Neuronal stem cell (in vitro differentiated cells): ENCODE measurements at regions not wholly inside any gene's neighbourhood (a gene's known extent, or its start where the extent isn't known, plus 50 kb on each side); places are given as distances from the start of the nearest gene placed in this dataset.

Experiments used
- DNase-seq: peaks from one replicate; pipeline ENCODE4 v3.0.0-alpha.2; 2013; ENCODE audit warnings: low spot score
- H2AFZ ChIP-seq: one replicate; pipeline ENCODE4 v1.6.1; 2013; ENCODE audit warnings: mild to moderate bottlenecking, low read length, inconsistent platforms
- H2AK5ac ChIP-seq: 2 replicates; pipeline ENCODE4 v1.6.1; 2013; ENCODE audit warnings: low read depth, mild to moderate bottlenecking, inconsistent platforms, low read length, moderate library complexity, mixed read lengths
- H2BK120ac ChIP-seq: 2 replicates; pipeline ENCODE4 v1.6.1; 2013; ENCODE audit warnings: low read depth, mild to moderate bottlenecking, inconsistent platforms, low read length, moderate library complexity, mixed read lengths
- H2BK12ac ChIP-seq: one replicate; pipeline ENCODE4 v1.6.1; 2013; ENCODE audit warnings: low read length, inconsistent platforms
- H2BK15ac ChIP-seq: 2 replicates; pipeline ENCODE4 v1.6.1; 2013; ENCODE audit warnings: mild to moderate bottlenecking, low read length, inconsistent platforms, mixed read lengths
- H2BK5ac ChIP-seq: one replicate; pipeline ENCODE4 v1.6.1; 2013; ENCODE audit warnings: inconsistent platforms, mild to moderate bottlenecking, low read length, moderate library complexity
- H3K14ac ChIP-seq: one replicate; pipeline ENCODE4 v1.6.1; 2013; ENCODE audit warnings: low read length, inconsistent platforms
- H3K18ac ChIP-seq: 2 replicates; pipeline ENCODE4 v1.6.1; 2013; ENCODE audit warnings: low read length, inconsistent platforms
- H3K23ac ChIP-seq: 2 replicates; pipeline ENCODE4 v1.6.1; 2013; ENCODE audit warnings: low read depth, mild to moderate bottlenecking, mixed read lengths, low read length, inconsistent platforms; ENCODE audit not compliant: poor library complexity
- H3K27ac ChIP-seq: replicated peaks from 3 replicates; pipeline ENCODE4 v1.5.1; 2013; ENCODE audit warnings: low read length, inconsistent platforms
- H3K27me3 ChIP-seq, 3 experiments: 2 replicates each; pipeline ENCODE4 v1.6.1; 2013; ENCODE audit warnings: low read length in 3 of 3, mild to moderate bottlenecking in 2 of 3, inconsistent platforms in 1 of 3, low read depth in 1 of 3, mixed read lengths in 1 of 3, moderate library complexity in 1 of 3; ENCODE audit not compliant: control insufficient read depth in 3 of 3, insufficient read depth in 3 of 3
- H3K36me3 ChIP-seq, 2 donors: replicated peaks in 1 of 2; 2 replicates each; pipeline ENCODE4 v1.6.1; 2013; ENCODE audit warnings: low read length in 2 of 2; ENCODE audit not compliant: control insufficient read depth in 2 of 2, insufficient read depth in 2 of 2
- H3K4ac ChIP-seq: 2 replicates; pipeline ENCODE4 v1.6.1; 2013; ENCODE audit warnings: inconsistent platforms, mild to moderate bottlenecking, low read length, moderate library complexity
- H3K4me1 ChIP-seq, 2 donors: 1 replicate in 1 of 2; 2 replicates in 1 of 2; pipeline ENCODE4 v1.6.1; 2013; ENCODE audit warnings: low read length in 2 of 2, low read depth in 1 of 2; ENCODE audit not compliant: control insufficient read depth in 2 of 2, insufficient read depth in 1 of 2
- H3K4me2 ChIP-seq: one replicate; pipeline ENCODE4 v1.6.1; 2013; ENCODE audit warnings: mild to moderate bottlenecking, low read length, inconsistent platforms; ENCODE audit not compliant: insufficient read depth, poor library complexity, severe bottlenecking
- H3K4me3 ChIP-seq, 2 donors: 2 replicates each; pipeline ENCODE4 v1.5.1; 2013; ENCODE audit warnings: low read length in 2 of 2, mild to moderate bottlenecking in 2 of 2, inconsistent platforms in 1 of 2, moderate library complexity in 1 of 2
- H3K79me1 ChIP-seq: one replicate; pipeline ENCODE4 v1.6.1; 2013; ENCODE audit warnings: low read depth, mild to moderate bottlenecking, inconsistent platforms, low read length, moderate library complexity
- H3K9ac ChIP-seq: one replicate; pipeline ENCODE4 v1.6.1; 2013; ENCODE audit warnings: mild to moderate bottlenecking, low read depth, low read length, inconsistent platforms; ENCODE audit not compliant: poor library complexity
- H3K9me3 ChIP-seq, 2 donors: replicated peaks in 1 of 2; 2 replicates each; pipeline versions ENCODE3 to v1.6.1; 2013; ENCODE audit warnings: low read length in 2 of 2, mild to moderate bottlenecking in 2 of 2, inconsistent platforms in 1 of 2, low read depth in 1 of 2, mixed read lengths in 1 of 2, moderate library complexity in 1 of 2; ENCODE audit not compliant: control insufficient read depth in 2 of 2, insufficient read depth in 1 of 2
- H4K8ac ChIP-seq: one replicate; pipeline ENCODE4 v1.6.1; 2013; ENCODE audit warnings: low read depth, mild to moderate bottlenecking, inconsistent platforms, low read length, moderate library complexity
- H4K91ac ChIP-seq: one replicate; pipeline ENCODE4 v1.6.1; 2013; ENCODE audit warnings: low read length, low read depth, mild to moderate bottlenecking, inconsistent platforms; ENCODE audit not compliant: poor library complexity
- WGBS, 2 donors: extraction: QIAGEN DNeasy Blood & Tissue Kit; methylation state at CpG; one replicate each; pipeline ENCODE4 v1.1.7; 2013; ENCODE audit warnings: missing lambda C conversion rate in 2 of 2, mixed read lengths in 1 of 2; ENCODE audit not compliant: insufficient read length in 2 of 2, insufficient replicate concordance in 1 of 2; ENCODE audit errors: extremely low coverage in 2 of 2; 5-methylcytosine and 5-hydroxymethylcytosine counted together

DNA sequence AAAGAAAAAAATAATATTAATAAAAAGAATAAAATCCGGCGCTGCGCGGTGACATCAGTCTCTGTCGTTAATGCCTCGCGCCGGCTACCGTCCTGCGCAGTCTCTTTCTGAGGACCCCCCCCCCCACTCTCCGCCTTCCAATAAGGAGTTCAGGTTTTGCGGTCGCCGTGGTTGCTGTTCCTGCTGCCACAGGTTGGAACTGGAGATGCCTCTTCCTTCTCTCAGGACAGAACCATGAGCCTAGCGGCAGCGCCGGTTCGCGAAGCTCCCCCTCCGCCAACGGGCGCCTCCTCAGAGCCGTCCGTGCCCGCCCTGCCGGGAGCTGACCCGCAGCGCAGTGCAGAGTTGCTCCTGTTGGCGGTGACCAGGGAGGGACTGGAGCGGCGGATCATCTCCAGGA, 2093.4 kb downstream of the TP53TG3F start:
- Histone ChIP-seq H3K4me2 (no peak overlapping the region), H3K79me1 (no peaks in the 10 kb centered on the region), H3K4ac (no peak overlapping the region), H2BK15ac (no peak overlapping the region), H3K4me3 (peak overlapping the region in 1 of 2 donors; percentile 54), H2AFZ (no peak overlapping the region), H3K9me3 (peaks cover 0 to 26% of the 10 kb centered on the region in 2 donors), H3K14ac (no peak overlapping the region), H4K8ac (no peak overlapping the region), H3K27me3 (no peaks in the 10 kb centered on the region), H3K36me3 (no peaks in the 10 kb centered on the region), H2AK5ac (no peak overlapping the region), H2BK120ac (no peak overlapping the region), H3K27ac (no peak overlapping the region), H4K91ac (no peak overlapping the region), H2BK12ac (no peak overlapping the region), H2BK5ac (no peak overlapping the region), H3K4me1 (no peaks in the 10 kb centered on the region), H3K18ac (no peak overlapping the region), H3K23ac (no peak overlapping the region), H3K9ac (no peak overlapping the region)
- no CpG with 5 or more reads among the region's 31 CpGs for WGBS, 2 donors
- no peak for DNase-seq

DNA sequence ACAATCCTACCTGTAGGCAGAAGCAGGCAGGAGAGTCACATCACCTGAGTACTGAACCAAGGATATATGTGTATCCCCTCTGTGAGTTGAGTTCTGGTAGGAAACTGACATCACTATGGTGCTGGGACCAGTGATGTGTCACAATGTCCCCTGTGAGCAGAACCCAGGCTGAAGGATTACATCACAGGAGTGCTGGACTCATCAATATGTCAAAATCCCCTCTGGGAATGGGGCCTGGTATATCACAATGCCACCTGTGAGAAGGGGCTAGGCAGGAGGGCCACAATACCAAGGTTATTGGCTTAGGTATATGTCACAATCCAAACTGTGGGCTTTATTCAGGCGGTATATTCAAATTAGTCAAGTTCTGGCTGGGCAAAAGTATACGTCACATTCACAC, 2098.3 kb downstream of the TP53TG3F start:
- Histone ChIP-seq H3K4me3 (no peak overlapping the region), H3K4me1 (no peaks in the 10 kb centered on the region), H2BK5ac (no peak overlapping the region), H2BK12ac (no peak overlapping the region), H3K9ac (no peak overlapping the region), H3K27ac (no peak overlapping the region), H2AFZ (no peak overlapping the region), H3K4me2 (no peak overlapping the region), H4K91ac (no peak overlapping the region), H3K4ac (no peak overlapping the region), H3K79me1 (no peaks in the 10 kb centered on the region), H3K27me3 (no peaks in the 10 kb centered on the region), H3K14ac (no peak overlapping the region), H2AK5ac (no peak overlapping the region), H3K36me3 (no peaks in the 10 kb centered on the region), H4K8ac (no peak overlapping the region), H2BK15ac (no peak overlapping the region), H3K23ac (no peak overlapping the region), H3K18ac (no peak overlapping the region), H3K9me3 (peaks cover 0 to 49% of the 10 kb centered on the region in 2 donors), H2BK120ac (no peak overlapping the region)
- no peak for DNase-seq
- WGBS, 2 donors, result no CpG with 5 or more reads among the region's 2 CpGs

DNA sequence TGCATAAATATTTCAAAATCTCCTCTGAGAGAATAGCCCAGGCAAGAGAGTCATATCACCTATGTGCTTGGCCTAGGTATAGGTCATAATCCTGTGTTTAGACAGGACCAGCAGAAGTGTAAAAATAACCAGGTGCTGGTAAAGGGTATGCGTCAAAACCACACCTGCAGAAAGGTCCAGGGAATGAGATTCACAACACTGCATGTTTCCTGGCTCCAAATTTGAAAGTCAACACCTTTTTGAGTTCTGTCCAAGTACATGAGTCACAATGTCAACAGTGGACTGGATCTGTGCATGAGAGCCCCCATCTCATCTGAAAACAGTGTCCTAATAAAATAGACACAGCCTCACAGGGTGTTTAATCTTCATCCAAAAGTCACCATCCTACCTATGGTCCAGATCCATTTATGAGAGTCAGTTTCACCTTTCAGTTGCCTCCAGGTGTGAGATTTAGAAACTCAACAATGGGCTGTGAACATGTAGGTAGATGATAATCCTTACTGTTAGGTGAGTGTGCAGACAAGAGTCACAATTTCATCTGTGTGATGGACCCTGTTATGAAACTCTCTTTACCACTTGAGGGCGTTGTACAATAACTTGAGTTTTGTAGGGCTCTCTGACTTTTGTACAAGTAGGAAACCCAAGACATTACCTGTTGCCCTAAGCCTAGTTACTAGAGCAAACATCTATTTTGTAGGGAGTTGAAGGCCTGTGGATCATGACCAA, 2100.7 kb downstream of the TP53TG3F start:
- H2AK5ac ChIP-seq, result no peak overlapping the region
- H3K18ac ChIP-seq, result no peak overlapping the region
- H3K23ac ChIP-seq, result no peak overlapping the region
- no peak overlapping the region for H3K9ac ChIP-seq
- H2BK12ac ChIP-seq, result no peak overlapping the region
- no peak overlapping the region for H3K4me2 ChIP-seq
- no peaks in the 10 kb centered on the region for H3K4me1 ChIP-seq
- H2BK15ac ChIP-seq, result no peak overlapping the region
- no peaks in the 10 kb centered on the region for H3K27me3 ChIP-seq
- no peak overlapping the region for H4K91ac ChIP-seq
- H3K4me3 ChIP-seq, result no peak overlapping the region
- no peak overlapping the region for H4K8ac ChIP-seq
- H3K36me3 ChIP-seq, result no peaks in the 10 kb centered on the region
- no peak overlapping the region for H2BK120ac ChIP-seq
- no peak overlapping the region for H3K4ac ChIP-seq
- H3K79me1 ChIP-seq, result no peaks in the 10 kb centered on the region
- WGBS, 2 donors, result no CpG with 5 or more reads among the region's 2 CpGs
- H2BK5ac ChIP-seq, result no peak overlapping the region
- H3K14ac ChIP-seq, result no peak overlapping the region
- H2AFZ ChIP-seq, result no peak overlapping the region
- H3K27ac ChIP-seq, result no peak overlapping the region
- DNase-seq, result no peak
- peaks cover 0 to 62% of the 10 kb centered on the region in 2 donors for H3K9me3 ChIP-seq

DNA sequence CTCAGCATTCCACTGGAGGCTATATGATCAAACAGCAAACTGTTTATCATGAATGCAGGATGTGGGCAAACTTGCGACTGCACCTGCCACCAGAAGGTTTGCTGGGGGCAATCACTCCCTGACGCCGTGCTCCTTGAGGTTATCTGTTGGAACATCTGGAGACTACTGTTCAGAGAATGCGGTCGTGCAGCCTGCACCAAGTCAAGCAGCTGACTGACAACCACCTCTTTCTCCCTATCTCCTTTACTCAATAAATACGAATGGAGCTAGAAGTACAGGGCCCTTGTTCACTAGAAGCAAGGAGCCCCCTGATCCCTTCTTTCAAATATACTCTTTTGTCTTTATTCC, 2101.2 kb downstream of the TP53TG3F start:
- no peak overlapping the region for H3K4me2 ChIP-seq

More for the DNA sequence above, 2101.2 kb downstream of the TP53TG3F start:
- no peak overlapping the region for H3K14ac ChIP-seq
- no peak overlapping the region for H2BK12ac ChIP-seq
- H3K23ac ChIP-seq, result no peak overlapping the region
- H3K36me3 ChIP-seq, result no peaks in the 10 kb centered on the region
- no peak overlapping the region for H3K4me3 ChIP-seq
- no peak overlapping the region for H3K18ac ChIP-seq
- no peak overlapping the region for H4K91ac ChIP-seq
- no peak overlapping the region for H2BK5ac ChIP-seq
- H2AFZ ChIP-seq, result no peak overlapping the region
- no peak overlapping the region for H3K4ac ChIP-seq
- no peak overlapping the region for H3K9ac ChIP-seq
- peaks cover 0 to 66% of the 10 kb centered on the region in 2 donors for H3K9me3 ChIP-seq
- no peak overlapping the region for H2AK5ac ChIP-seq
- H2BK15ac ChIP-seq, result no peak overlapping the region
- H3K27me3 ChIP-seq, result no peaks in the 10 kb centered on the region
- H2BK120ac ChIP-seq, result no peak overlapping the region
- no peak overlapping the region for H4K8ac ChIP-seq
- no peak for DNase-seq
- no peaks in the 10 kb centered on the region for H3K4me1 ChIP-seq
- no peak overlapping the region for H3K27ac ChIP-seq
- H3K79me1 ChIP-seq, result no peaks in the 10 kb centered on the region
- no CpG with 5 or more reads among the region's 6 CpGs for WGBS, 2 donors
